GM18505 (cell line): ENCODE measurements at regions not wholly inside any gene's neighbourhood (a gene's known extent, or its start where the extent isn't known, plus 50 kb on each side); places are given as distances from the start of the nearest gene placed in this dataset.

Source experiments
- ATAC-seq: cut with Tn5 transposase; IDR thresholded peaks from one replicate; pipeline ENCODE4 v1.9.1; 2021; ENCODE audit not compliant: unreplicated experiment
- POLR2A ChIP-seq: IDR thresholded peaks from 4 replicates; pipeline ENCODE4 v1.6.1; 2011; ENCODE audit warnings: borderline replicate concordance; ENCODE audit not compliant: insufficient read depth, insufficient read length; ENCODE audit errors: extremely low read depth

- no peak for ATAC-seq
- TF ChIP-seq POLR2A, result no peak
These were observed 251.9 kb downstream of the GRB14 start for GRCh38 chr2:164369366-164369765.

- ATAC-seq, result no peak
- no peak for TF ChIP-seq POLR2A
These were observed 252.4 kb downstream of the GRB14 start for GRCh38 chr2:164368896-164369295.

GRCh38 chr2:164363646-164364045, 257.6 kb downstream of the GRB14 start:
- no peak for ATAC-seq
- no peak for TF ChIP-seq POLR2A

GRCh38 chr2:164351536-164351935, 269.7 kb downstream of the GRB14 start:
- no peak for ATAC-seq

GRCh38 chr2:164335947-164336346, 285.3 kb downstream of the GRB14 start:
- no peak for TF ChIP-seq POLR2A
- no peak for ATAC-seq

More at GRCh38 chr2:164351536-164351935, 269.7 kb downstream of the GRB14 start:
- TF ChIP-seq POLR2A, result no peak

- TF ChIP-seq POLR2A, result no peak
- ATAC-seq, result no peak
These were observed 286.2 kb downstream of the GRB14 start for GRCh38 chr2:164335128-164335527.

- ATAC-seq, result no peak
- no peak for TF ChIP-seq POLR2A
These were observed 293.0 kb downstream of the GRB14 start for GRCh38 chr2:164328310-164328709.

GRCh38 chr2:164323978-164324377, 297.3 kb downstream of the GRB14 start:
- ATAC-seq, result no peak
- no peak for TF ChIP-seq POLR2A

GRCh38 chr2:164314148-164314547, 307.1 kb downstream of the GRB14 start:
- TF ChIP-seq POLR2A, result no peak

GRCh38 chr2:164306872-164307271, 314.4 kb downstream of the GRB14 start:
- ATAC-seq, result no peak
- no peak for TF ChIP-seq POLR2A

More at GRCh38 chr2:164314148-164314547, 307.1 kb downstream of the GRB14 start:
- no peak for ATAC-seq

- ATAC-seq, result no peak
- TF ChIP-seq POLR2A, result no peak
These were observed 318.5 kb downstream of the GRB14 start for GRCh38 chr2:164302786-164303185.

GRCh38 chr2:164288235-164288634, 333.0 kb downstream of the GRB14 start:
- no peak for ATAC-seq
- TF ChIP-seq POLR2A, result no peak

GRCh38 chr2:164287056-164287455, 334.2 kb downstream of the GRB14 start:
- ATAC-seq, result no peak
- no peak for TF ChIP-seq POLR2A

- no peak for TF ChIP-seq POLR2A
- ATAC-seq, result no peak
These were observed 335.7 kb downstream of the GRB14 start for GRCh38 chr2:164285576-164285975.

- ATAC-seq, result no peak
- no peak for TF ChIP-seq POLR2A
These were observed 339.4 kb downstream of the GRB14 start for GRCh38 chr2:164281896-164282295.
